OCI-M1 (cell line): ENCODE measurements at regions not wholly inside any gene's neighbourhood (a gene's known extent, or its start where the extent isn't known, plus 50 kb on each side); places are given as distances from the start of the nearest gene placed in this dataset.

ENCODE experiments used
- DNase-seq: peaks from one replicate; lab custom pipeline; 2025; lab: John Stamatoyannopoulos, UW

GRCh38 chr12:71236133-71236660 lies 78.4 kb upstream of the TSPAN8 start:
- DNase-seq: peak; percentile 98

GRCh38 chr12:71233083-71233482 lies 75.3 kb upstream of the TSPAN8 start:
- no peak for DNase-seq

- no peak for DNase-seq
Observed at GRCh38 chr12:71230542-71230941, 72.7 kb upstream of the TSPAN8 start.

- peak; percentile 36 for DNase-seq
Observed at GRCh38 chr12:71223139-71223538, 65.3 kb upstream of the TSPAN8 start.

GRCh38 chr12:71222436-71222835 lies 64.6 kb upstream of the TSPAN8 start:
- no peak for DNase-seq

- DNase-seq: no peak
Observed at GRCh38 chr12:71220260-71220659, 62.5 kb upstream of the TSPAN8 start.

- no peak for DNase-seq
Observed at GRCh38 chr12:71219224-71219623, 61.4 kb upstream of the TSPAN8 start.

GRCh38 chr12:71218616-71219015 lies 60.8 kb upstream of the TSPAN8 start:
- DNase-seq: no peak

- DNase-seq: peak; percentile 90
Observed at GRCh38 chr12:71216725-71217579, 59.2 kb upstream of the TSPAN8 start.

GRCh38 chr12:71214511-71215285 lies 56.9 kb upstream of the TSPAN8 start:
- DNase-seq: no peak

GRCh38 chr12:71208053-71208685 lies 50.4 kb upstream of the TSPAN8 start:
- DNase-seq: peak; percentile 54
